ENCODE measurements at regions not wholly inside any gene's neighbourhood (a gene's known extent, or its start where the extent isn't known, plus 50 kb on each side); places are given as distances from the start of the nearest gene placed in this dataset.
"Not testable (repeated sequence)": the region's sequence is repeated elsewhere in the genome, so short reads cannot be mapped to it uniquely, and the experiment has no call there.

- DNase-seq = no peak
These were observed 301.9 kb upstream of the KYNU start for GRCh38 chr2:142575561-142575960.

GRCh38 chr2:142574388-142574787, 303.1 kb upstream of the KYNU start:
- no peak for ATAC-seq
- no peak for DNase-seq

More at GRCh38 chr2:142575561-142575960, 301.9 kb upstream of the KYNU start:
- no peak for ATAC-seq

- ATAC-seq (no peak), DNase-seq (no peak)
These were observed 304.9 kb upstream of the KYNU start for GRCh38 chr2:142572346-142573132.

- ATAC-seq (no peak), DNase-seq (no peak)
These were observed 305.5 kb upstream of the KYNU start for GRCh38 chr2:142571934-142572333.

- no peak for DNase-seq
- no peak for ATAC-seq
These were observed 314.6 kb upstream of the KYNU start for GRCh38 chr2:142562900-142563299.

GRCh38 chr2:142561656-142562055, 315.8 kb upstream of the KYNU start:
- no peak for ATAC-seq
- no peak for DNase-seq

- no peak for DNase-seq
- ATAC-seq = no peak
These were observed 320.1 kb upstream of the KYNU start for GRCh38 chr2:142557391-142557790.

GRCh38 chr2:142545999-142546398, 331.5 kb upstream of the KYNU start:
- not testable (repeated sequence) for DNase-seq, ATAC-seq

- DNase-seq (no peak), ATAC-seq (no peak)
These were observed 332.4 kb upstream of the KYNU start for GRCh38 chr2:142545036-142545435.

GRCh38 chr2:142544173-142544572, 333.3 kb upstream of the KYNU start:
- DNase-seq (no peak), ATAC-seq (no peak)

GRCh38 chr2:142542431-142542910, 335.0 kb upstream of the KYNU start:
- DNase-seq (no peak), ATAC-seq (no peak)

- DNase-seq = no peak
- no peak for ATAC-seq
These were observed 340.5 kb upstream of the KYNU start for GRCh38 chr2:142536966-142537365.

- ATAC-seq (no peak), DNase-seq (no peak)
These were observed 341.0 kb upstream of the KYNU start for GRCh38 chr2:142536492-142536891.

GRCh38 chr2:142535311-142535710, 342.2 kb upstream of the KYNU start:
- DNase-seq = no peak

GRCh38 chr2:142533177-142533576, 344.3 kb upstream of the KYNU start:
- DNase-seq = no peak
- ATAC-seq = no peak

More at GRCh38 chr2:142535311-142535710, 342.2 kb upstream of the KYNU start:
- ATAC-seq = no peak

GRCh38 chr2:142531377-142531776, 346.1 kb upstream of the KYNU start:
- ATAC-seq (no peak), DNase-seq (no peak)

GRCh38 chr2:142525720-142526119, 351.7 kb upstream of the KYNU start:
- ATAC-seq (no peak), DNase-seq (no peak)

GRCh38 chr2:142521492-142521891, 356.0 kb upstream of the KYNU start:
- no peak for DNase-seq
- ATAC-seq = no peak

GRCh38 chr2:142515493-142515892, 362.0 kb upstream of the KYNU start:
- DNase-seq (no peak), ATAC-seq (no peak)

GRCh38 chr2:142509401-142509800, 368.1 kb upstream of the KYNU start:
- DNase-seq (no peak), ATAC-seq (no peak)

GRCh38 chr2:142504754-142505153, 372.7 kb upstream of the KYNU start:
- DNase-seq (no peak), ATAC-seq (no peak)

GRCh38 chr2:142502402-142502801, 371.6 kb upstream of the LRP1B start:
- ATAC-seq (no peak), DNase-seq (no peak)

GRCh38 chr2:142495141-142495540, 364.3 kb upstream of the LRP1B start:
- no peak for ATAC-seq
- no peak for DNase-seq

GRCh38 chr2:142489631-142490030, 358.8 kb upstream of the LRP1B start:
- ATAC-seq, DNase-seq: not testable (repeated sequence)
